Rectal smooth muscle tissue (tissue), 1 donor: ENCODE measurements at regions not wholly inside any gene's neighbourhood (a gene's known extent, or its start where the extent isn't known, plus 50 kb on each side); places are given as distances from the start of the nearest gene placed in this dataset.
"Not testable (repeated sequence)": the region's sequence is repeated elsewhere in the genome, so short reads cannot be mapped to it uniquely, and the experiment has no call there.

ENCODE experiments used
- H3K27ac ChIP-seq: one replicate; pipeline ENCODE4 v1.7.0; 2013; ENCODE audit warnings: low read depth, low read length, inconsistent platforms
- H3K27me3 ChIP-seq: one replicate; pipeline ENCODE4 v1.7.0; 2013; ENCODE audit warnings: low read length; ENCODE audit not compliant: control insufficient read depth, insufficient read depth
- H3K36me3 ChIP-seq: one replicate; pipeline ENCODE4 v1.7.0; 2013; ENCODE audit warnings: low read length; ENCODE audit not compliant: control insufficient read depth, insufficient read depth
- H3K4me1 ChIP-seq: one replicate; pipeline ENCODE4 v1.7.0; 2013; ENCODE audit warnings: low read length; ENCODE audit not compliant: control insufficient read depth, insufficient read depth
- H3K4me3 ChIP-seq: one replicate; pipeline ENCODE4 v1.7.0; 2013; ENCODE audit warnings: low read length
- H3K9ac ChIP-seq: one replicate; pipeline ENCODE4 v1.7.0; 2013; ENCODE audit warnings: low read length

GRCh38 chr5:143533475-143533874 lies 130.0 kb upstream of the NR3C1 start:
- Histone ChIP-seq H3K4me1 (peaks cover 2% of the 10 kb centered on the region), H3K27me3 (no peaks in the 10 kb centered on the region), H3K27ac (no peak overlapping the region), H3K9ac (no peak overlapping the region), H3K4me3 (no peak overlapping the region), H3K36me3 (no peaks in the 10 kb centered on the region)

- Histone ChIP-seq H3K27ac (no peak overlapping the region), H3K36me3 (no peaks in the 10 kb centered on the region), H3K4me1 (no peaks in the 10 kb centered on the region), H3K9ac (no peak overlapping the region), H3K27me3 (no peaks in the 10 kb centered on the region), H3K4me3 (no peak overlapping the region)
Measured at GRCh38 chr5:143527808-143528207, 124.3 kb upstream of the NR3C1 start.

GRCh38 chr5:143525176-143525575 lies 121.7 kb upstream of the NR3C1 start:
- Histone ChIP-seq H3K27me3 (no peaks in the 10 kb centered on the region), H3K4me3 (no peak overlapping the region), H3K27ac (no peak overlapping the region), H3K36me3 (no peaks in the 10 kb centered on the region), H3K9ac (no peak overlapping the region), H3K4me1 (no peaks in the 10 kb centered on the region)

GRCh38 chr5:143524338-143524945 lies 121.0 kb upstream of the NR3C1 start:
- no peaks in the 10 kb centered on the region for H3K4me1 ChIP-seq
- H3K27ac ChIP-seq = no peak overlapping the region
- H3K4me3 ChIP-seq = no peak overlapping the region
- no peaks in the 10 kb centered on the region for H3K27me3 ChIP-seq
- no peak overlapping the region for H3K9ac ChIP-seq
- H3K36me3 ChIP-seq = no peaks in the 10 kb centered on the region

- H3K27ac ChIP-seq = no peak overlapping the region
- no peak overlapping the region for H3K9ac ChIP-seq
- no peaks in the 10 kb centered on the region for H3K36me3 ChIP-seq
- no peaks in the 10 kb centered on the region for H3K27me3 ChIP-seq
- no peaks in the 10 kb centered on the region for H3K4me1 ChIP-seq
- no peak overlapping the region for H3K4me3 ChIP-seq
Measured at GRCh38 chr5:143521846-143522400, 118.4 kb upstream of the NR3C1 start.

- H3K4me1 ChIP-seq = no peaks in the 10 kb centered on the region
- H3K27ac ChIP-seq = no peak overlapping the region
- no peak overlapping the region for H3K4me3 ChIP-seq
- H3K9ac ChIP-seq = no peak overlapping the region
- H3K27me3 ChIP-seq = no peaks in the 10 kb centered on the region
- H3K36me3 ChIP-seq = no peaks in the 10 kb centered on the region
Measured at GRCh38 chr5:143521141-143521540, 117.7 kb upstream of the NR3C1 start.

- H3K9ac ChIP-seq, H3K4me3 ChIP-seq, H3K27ac ChIP-seq, H3K36me3 ChIP-seq, H3K27me3 ChIP-seq, H3K4me1 ChIP-seq: not testable (repeated sequence)
Measured at GRCh38 chr5:143519215-143519614, 115.7 kb upstream of the NR3C1 start.

GRCh38 chr5:143517824-143518223 lies 114.3 kb upstream of the NR3C1 start:
- not testable (repeated sequence) for H3K36me3 ChIP-seq, H3K4me3 ChIP-seq, H3K27me3 ChIP-seq, H3K4me1 ChIP-seq, H3K9ac ChIP-seq, H3K27ac ChIP-seq

GRCh38 chr5:143516249-143516648 lies 112.8 kb upstream of the NR3C1 start:
- no peaks in the 10 kb centered on the region for H3K36me3 ChIP-seq
- no peaks in the 10 kb centered on the region for H3K4me1 ChIP-seq
- H3K27me3 ChIP-seq = no peaks in the 10 kb centered on the region
- no peak overlapping the region for H3K27ac ChIP-seq
- H3K4me3 ChIP-seq = no peak overlapping the region
- no peak overlapping the region for H3K9ac ChIP-seq

GRCh38 chr5:143515829-143516228 lies 112.3 kb upstream of the NR3C1 start:
- H3K9ac ChIP-seq = no peak overlapping the region
- H3K4me1 ChIP-seq = no peaks in the 10 kb centered on the region
- no peak overlapping the region for H3K27ac ChIP-seq

GRCh38 chr5:143514616-143515335 lies 111.3 kb upstream of the NR3C1 start:
- Histone ChIP-seq H3K4me3 (no peak overlapping the region), H3K36me3 (no peaks in the 10 kb centered on the region), H3K27me3 (no peaks in the 10 kb centered on the region), H3K4me1 (no peaks in the 10 kb centered on the region), H3K27ac (no peak overlapping the region), H3K9ac (no peak overlapping the region)

More at GRCh38 chr5:143515829-143516228, 112.3 kb upstream of the NR3C1 start:
- Histone ChIP-seq H3K27me3 (no peaks in the 10 kb centered on the region), H3K4me3 (no peak overlapping the region), H3K36me3 (no peaks in the 10 kb centered on the region)

- no peak overlapping the region for H3K27ac ChIP-seq
- H3K36me3 ChIP-seq = no peaks in the 10 kb centered on the region
- no peaks in the 10 kb centered on the region for H3K4me1 ChIP-seq
- no peak overlapping the region for H3K9ac ChIP-seq
- no peaks in the 10 kb centered on the region for H3K27me3 ChIP-seq
- no peak overlapping the region for H3K4me3 ChIP-seq
Measured at GRCh38 chr5:143513720-143514119, 110.2 kb upstream of the NR3C1 start.

GRCh38 chr5:143511736-143512135 lies 108.2 kb upstream of the NR3C1 start:
- H3K27me3 ChIP-seq = no peaks in the 10 kb centered on the region
- H3K9ac ChIP-seq = no peak overlapping the region
- no peak overlapping the region for H3K4me3 ChIP-seq
- H3K4me1 ChIP-seq = peaks cover 8% of the 10 kb centered on the region
- H3K36me3 ChIP-seq = no peaks in the 10 kb centered on the region
- no peak overlapping the region for H3K27ac ChIP-seq
